PC-9 (cell line): ENCODE measurements at regions not wholly inside any gene's neighbourhood (a gene's known extent, or its start where the extent isn't known, plus 50 kb on each side); places are given as distances from the start of the nearest gene placed in this dataset.

Experiments
- EZH2 ChIP-seq: fragments of 200-600 bp; sonication (generic); IDR thresholded peaks from 2 replicates; pipeline ENCODE4 v1.8.0; 2017; ENCODE audit warnings: antibody characterized with exemption, low read depth
- TF ChIP-seq, protein P1 (sequence below): fragments of 200-600 bp; sonication (generic); conservative IDR thresholded peaks from 2 replicates; pipeline ENCODE4 v1.6.1; 2017; ENCODE audit warnings: mixed run types, antibody characterized with exemption, mild to moderate bottlenecking, moderate library complexity

DNA sequence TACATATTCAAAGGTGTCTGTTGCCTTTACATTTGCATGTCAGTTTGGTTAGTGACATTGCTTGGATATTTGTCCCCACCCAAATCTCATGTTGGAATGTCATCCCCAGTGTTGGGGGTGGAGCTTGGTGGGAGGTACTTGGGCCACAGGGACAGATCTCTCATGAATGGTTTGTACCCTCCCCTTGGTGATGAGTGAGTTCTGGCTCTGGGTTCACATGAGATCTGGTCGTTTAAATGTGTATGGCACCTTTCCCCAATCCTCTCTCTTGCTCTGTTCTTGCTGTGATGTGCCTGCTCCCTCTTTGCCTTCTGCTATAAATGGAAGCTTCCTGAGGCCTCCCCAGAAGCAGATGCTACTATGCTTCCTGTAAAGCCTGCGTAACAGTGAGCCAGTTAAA, 207.9 kb upstream of the DIO3 start:
- TF ChIP-seq, protein P1, sequence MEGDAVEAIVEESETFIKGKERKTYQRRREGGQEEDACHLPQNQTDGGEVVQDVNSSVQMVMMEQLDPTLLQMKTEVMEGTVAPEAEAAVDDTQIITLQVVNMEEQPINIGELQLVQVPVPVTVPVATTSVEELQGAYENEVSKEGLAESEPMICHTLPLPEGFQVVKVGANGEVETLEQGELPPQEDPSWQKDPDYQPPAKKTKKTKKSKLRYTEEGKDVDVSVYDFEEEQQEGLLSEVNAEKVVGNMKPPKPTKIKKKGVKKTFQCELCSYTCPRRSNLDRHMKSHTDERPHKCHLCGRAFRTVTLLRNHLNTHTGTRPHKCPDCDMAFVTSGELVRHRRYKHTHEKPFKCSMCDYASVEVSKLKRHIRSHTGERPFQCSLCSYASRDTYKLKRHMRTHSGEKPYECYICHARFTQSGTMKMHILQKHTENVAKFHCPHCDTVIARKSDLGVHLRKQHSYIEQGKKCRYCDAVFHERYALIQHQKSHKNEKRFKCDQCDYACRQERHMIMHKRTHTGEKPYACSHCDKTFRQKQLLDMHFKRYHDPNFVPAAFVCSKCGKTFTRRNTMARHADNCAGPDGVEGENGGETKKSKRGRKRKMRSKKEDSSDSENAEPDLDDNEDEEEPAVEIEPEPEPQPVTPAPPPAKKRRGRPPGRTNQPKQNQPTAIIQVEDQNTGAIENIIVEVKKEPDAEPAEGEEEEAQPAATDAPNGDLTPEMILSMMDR: no peak
- no peak for TF ChIP-seq EZH2
